Loucy (cell line): ENCODE measurements at regions not wholly inside any gene's neighbourhood (a gene's known extent, or its start where the extent isn't known, plus 50 kb on each side); places are given as distances from the start of the nearest gene placed in this dataset.

Experiments
- EZH2phosphoT487 ChIP-seq: fragments of 200-600 bp; IDR thresholded peaks from 2 replicates; pipeline ENCODE4 v1.6.1; 2018; ENCODE audit warnings: antibody characterized with exemption, mild to moderate bottlenecking, moderate library complexity, borderline replicate concordance
- TF ChIP-seq, protein P1 (sequence below): fragments of 200-600 bp; sonication (generic); conservative IDR thresholded peaks from 2 replicates; pipeline ENCODE4 v1.5.1; 2014; ENCODE audit warnings: mild to moderate bottlenecking, antibody characterized with exemption, low read length

DNA sequence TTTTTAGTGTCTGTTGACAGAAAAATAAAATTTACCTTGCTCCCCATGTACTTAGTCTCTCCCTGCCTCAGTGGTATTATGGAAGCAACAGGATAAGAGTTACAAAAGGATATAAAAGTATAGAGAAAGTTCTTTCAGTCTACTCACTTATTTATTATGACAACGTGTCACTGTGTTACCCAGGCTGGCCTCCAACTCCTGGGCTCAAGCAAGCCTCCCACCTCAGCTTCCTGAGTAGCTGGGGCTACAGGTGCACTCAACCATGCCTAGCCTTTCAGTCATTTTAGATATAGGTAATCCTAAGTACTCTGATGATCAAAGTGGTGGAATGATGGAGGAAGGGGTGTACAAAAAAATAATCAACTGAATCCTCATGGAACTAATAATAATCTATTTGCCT lies 215.2 kb upstream of the MKLN1 start:
- TF ChIP-seq, protein P1, sequence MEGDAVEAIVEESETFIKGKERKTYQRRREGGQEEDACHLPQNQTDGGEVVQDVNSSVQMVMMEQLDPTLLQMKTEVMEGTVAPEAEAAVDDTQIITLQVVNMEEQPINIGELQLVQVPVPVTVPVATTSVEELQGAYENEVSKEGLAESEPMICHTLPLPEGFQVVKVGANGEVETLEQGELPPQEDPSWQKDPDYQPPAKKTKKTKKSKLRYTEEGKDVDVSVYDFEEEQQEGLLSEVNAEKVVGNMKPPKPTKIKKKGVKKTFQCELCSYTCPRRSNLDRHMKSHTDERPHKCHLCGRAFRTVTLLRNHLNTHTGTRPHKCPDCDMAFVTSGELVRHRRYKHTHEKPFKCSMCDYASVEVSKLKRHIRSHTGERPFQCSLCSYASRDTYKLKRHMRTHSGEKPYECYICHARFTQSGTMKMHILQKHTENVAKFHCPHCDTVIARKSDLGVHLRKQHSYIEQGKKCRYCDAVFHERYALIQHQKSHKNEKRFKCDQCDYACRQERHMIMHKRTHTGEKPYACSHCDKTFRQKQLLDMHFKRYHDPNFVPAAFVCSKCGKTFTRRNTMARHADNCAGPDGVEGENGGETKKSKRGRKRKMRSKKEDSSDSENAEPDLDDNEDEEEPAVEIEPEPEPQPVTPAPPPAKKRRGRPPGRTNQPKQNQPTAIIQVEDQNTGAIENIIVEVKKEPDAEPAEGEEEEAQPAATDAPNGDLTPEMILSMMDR = no peak
- TF ChIP-seq EZH2phosphoT487 = no peak
